HG03342 (cell line): ENCODE measurements at regions not wholly inside any gene's neighbourhood (a gene's known extent, or its start where the extent isn't known, plus 50 kb on each side); places are given as distances from the start of the nearest gene placed in this dataset.
"Not testable (repeated sequence)": the region's sequence is repeated elsewhere in the genome, so short reads cannot be mapped to it uniquely, and the experiment has no call there.

Experiments used
- ATAC-seq: cut with Tn5 transposase; IDR thresholded peaks from one replicate; pipeline ENCODE4 v1.9.1; 2021; ENCODE audit warnings: mild to moderate bottlenecking, moderate library complexity; ENCODE audit not compliant: unreplicated experiment

DNA sequence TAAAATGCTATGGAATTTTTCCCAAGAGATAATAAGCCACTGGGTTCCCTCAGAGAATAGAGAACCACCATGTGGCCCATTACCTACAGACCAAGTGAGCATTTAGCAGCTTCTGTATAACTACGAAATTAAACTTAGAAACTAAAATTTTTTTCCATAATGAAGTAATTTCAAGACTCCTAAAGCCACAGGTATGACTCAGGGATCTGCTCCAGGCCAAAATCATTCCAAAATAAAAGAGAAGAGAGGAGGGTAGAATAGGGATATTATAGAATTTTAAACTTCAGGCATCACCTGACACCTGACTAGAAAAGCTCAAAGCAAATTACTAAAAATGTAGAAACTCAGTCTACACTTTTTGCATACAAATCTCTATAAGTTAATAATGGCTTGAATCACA lies 108.9 kb upstream of the DST start:
- no peak for ATAC-seq

DNA sequence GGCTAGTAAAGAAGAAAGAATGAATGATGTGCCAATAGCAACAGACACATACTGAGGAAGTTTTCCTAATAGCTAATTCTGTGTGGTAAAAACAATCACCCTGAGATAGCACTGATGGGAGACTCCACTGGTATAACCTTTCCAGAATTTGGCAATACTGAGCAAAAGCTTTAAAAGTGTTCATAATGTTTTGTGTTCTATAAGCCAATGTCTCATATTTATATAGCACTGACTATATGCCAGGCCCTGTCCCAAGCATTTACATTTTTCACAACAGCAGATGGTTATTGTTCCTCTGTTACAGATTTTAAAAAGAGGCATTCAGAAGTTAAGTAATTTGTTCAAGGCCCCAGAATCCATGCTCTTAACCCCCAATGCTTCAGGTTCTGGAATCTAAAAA lies 108.0 kb upstream of the DST start:
- ATAC-seq, result no peak

DNA sequence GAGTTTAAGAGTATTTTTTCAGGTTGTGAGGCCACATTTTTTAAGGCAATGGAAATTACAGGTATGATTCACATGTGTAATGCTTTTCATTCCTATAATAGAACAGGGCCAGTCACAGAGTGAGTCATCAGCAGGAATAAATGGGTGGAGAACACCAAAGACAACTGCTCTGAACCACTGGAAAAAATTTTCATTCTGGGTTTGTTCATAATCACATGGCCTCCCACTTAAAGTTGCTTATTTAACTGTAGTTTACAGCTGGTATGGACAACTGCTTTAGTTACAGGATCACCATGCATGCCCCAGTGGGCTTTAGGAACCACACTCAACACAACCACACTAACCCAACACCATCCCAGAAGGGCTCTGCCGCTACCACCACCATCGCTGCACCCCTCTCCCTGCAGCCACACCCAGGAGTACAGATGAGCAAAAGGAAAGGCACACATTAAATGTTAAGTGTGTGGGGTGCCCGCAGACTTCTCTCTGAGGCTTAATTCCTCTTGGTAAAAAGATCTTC lies 107.0 kb upstream of the DST start:
- no peak for ATAC-seq

DNA sequence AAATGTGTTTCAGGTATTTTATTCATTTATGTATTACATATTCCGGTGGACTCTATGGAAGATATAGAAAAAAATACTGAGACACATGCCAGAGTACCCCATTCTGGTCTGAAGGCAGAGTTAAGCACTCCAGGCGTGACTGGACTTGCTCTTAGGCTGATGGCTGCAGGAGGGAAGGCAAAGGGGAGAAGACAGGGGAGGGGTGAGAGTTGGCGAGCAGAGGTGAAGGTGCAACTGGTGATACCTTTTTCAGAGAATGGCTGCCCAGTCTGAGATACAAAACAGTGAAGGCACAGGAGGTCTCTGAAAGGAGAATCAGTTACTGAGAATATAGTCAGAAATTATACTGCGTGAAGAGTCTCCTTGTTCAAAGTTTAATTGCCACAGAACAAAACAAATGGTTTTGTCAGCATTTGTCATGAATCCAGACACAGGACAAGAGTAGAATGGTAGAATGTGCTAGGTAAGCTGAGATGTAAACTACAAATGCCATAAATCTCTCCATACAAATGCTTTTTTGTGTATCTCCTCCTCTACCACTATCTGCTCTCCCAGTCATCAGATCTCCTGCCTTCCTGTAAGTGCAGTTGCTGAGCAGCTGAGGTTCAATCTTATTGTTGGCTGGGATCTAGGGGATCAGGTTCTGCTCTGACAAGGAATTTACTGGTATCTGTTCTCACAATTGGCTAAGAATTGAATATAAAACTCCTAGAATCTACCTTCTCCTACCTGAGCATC lies 104.2 kb upstream of the DST start:
- ATAC-seq, result no peak

DNA sequence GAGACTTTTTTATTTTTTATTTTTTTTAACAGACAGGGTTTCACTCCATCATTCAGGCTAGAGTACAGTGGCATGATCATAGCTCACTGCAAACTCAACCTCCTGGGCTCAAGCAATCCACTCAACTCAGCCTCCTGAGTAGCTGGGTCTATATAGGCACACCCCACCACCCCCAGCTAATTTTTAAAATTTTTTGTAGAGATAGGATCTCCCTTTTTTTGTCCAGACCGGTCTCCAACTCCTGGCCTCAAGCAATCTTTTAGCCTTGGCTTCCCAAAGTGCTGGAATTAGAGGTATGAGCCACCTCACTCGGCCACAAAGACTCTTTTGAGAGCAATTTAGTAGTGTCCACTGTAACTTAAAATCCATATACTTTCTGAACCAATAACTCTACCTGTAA lies 103.3 kb upstream of the DST start:
- no peak for ATAC-seq

DNA sequence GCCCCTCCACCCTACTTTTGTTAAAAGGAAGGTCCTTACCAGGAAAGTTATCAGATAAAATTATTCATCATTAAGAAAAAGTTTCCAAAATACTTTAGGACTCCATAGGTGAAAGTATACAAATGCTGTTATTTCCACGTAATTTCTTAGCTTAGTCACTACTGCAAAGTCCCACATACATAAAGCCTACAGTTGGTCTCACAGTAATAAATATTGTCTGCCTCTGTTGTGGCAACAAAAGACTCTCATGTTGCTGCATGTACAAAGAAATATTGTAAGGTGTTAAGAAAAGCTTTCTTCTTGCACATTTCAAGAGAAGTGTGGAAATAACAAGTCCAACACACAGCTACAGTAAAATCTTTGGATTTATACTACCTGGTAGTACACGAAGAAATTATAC lies 102.4 kb upstream of the DST start:
- ATAC-seq, result no peak

DNA sequence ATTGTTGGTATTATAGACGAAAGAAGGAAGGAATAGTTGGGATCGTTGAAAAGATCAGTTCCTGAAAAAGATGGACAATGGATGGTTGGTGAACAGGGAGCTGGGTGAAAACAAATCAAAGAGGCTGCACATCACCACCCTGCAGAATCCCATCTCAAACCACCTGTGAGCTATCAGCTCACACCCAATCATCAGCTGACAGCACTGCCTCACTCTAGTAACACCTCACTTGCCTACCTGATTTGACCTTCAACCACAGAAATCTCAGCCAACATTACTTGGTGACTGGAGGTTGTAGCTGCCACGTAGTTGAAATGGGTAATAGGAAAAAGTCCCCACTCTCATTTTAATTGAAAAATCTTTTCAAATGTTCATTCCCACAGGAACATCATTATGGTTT lies 101.8 kb upstream of the DST start:
- no peak for ATAC-seq

DNA sequence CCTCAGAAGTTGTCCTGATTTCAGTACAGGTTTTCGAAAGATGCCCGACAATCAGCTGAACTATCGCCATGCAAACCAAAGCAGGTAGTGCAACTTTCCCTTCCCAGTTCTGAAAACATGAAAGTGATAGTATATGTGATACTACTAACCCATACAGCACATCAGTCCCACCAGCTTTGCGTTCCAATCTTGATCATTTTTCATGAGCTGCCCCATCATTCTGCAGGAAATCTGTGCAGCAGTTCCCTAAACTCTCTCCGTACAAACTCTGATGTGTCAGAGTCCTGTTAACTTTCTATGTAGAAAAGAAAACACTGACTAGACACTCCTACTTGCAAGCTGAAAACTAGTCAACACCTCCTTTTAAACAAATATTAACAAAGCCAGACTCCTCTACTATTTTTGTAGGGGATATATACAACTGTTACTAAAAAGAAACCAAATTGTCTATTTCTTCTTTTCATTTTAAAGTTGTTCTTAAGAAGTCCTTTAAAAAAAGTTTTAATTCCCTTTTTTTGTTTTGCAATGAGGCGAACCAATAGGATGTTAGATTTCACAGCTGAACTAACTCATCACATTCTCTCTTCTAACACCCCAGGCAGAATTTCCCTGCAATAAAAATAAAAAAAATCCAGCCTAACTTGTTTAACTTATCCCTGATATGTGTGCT lies 99.6 kb upstream of the DST start:
- ATAC-seq, result peak; percentile 74

DNA sequence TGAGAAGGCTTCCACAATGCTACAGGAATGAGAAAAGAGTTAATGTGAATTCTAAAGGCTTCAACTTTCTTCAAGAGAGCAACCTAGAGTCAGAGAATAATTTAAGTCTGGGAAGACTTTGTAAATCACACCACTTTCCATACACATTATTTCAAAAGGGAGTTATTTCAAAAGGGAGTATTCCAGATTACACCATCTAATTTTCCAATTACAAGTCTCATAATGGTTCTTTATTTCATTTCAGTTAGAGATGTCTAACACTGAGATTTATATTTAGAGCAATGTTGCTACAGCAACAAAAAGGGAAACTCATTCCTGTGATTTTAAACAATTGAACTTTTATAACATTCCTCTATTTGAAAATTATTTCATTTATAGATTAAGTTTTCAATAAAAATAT lies 98.8 kb upstream of the DST start:
- no peak for ATAC-seq

DNA sequence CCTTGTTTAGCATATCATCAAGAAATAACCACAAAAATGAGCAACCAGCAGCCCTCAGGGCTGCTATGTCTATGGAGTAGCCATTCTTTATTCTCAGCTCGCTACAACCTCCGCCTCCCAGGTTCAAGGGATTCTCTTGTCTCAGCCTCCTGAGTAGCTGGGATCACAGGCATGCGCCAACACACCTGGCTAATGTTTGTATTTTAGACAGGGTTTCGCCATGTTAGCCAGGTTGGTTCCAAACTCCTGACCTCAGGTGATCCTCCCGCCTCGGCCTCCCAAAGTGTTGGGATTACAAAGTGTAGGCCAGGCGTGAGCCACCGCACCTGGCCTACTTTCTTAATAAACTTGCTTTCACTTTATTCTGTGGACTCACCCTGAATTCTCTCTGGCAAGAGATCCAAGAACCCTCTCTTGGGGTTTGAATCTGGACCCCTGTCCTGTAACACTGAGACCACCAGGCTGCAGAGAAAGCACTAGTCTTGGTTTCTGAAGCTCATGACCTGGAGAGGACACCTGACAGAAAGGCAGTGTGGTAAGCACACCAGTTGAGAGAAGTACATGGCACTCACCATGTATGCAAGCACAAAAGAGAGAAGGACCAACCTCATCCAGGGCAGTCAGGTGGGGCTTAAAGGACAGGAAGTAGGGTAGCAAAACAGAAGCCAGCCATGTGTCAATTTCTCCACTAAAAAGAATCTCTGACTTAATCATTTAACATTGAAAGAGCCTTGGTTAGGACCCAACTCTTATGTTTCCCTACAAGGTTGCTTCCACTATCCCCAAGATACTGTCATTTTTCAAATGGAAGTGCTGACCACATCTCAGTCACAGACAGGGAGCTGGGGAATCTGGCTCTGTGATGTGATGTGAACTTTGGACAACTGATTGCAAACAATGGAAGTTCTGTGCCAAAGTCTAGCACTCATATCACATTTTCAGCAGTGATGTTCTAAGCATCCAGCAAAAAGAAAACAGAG lies 97.4 kb upstream of the DST start:
- no peak for ATAC-seq

DNA sequence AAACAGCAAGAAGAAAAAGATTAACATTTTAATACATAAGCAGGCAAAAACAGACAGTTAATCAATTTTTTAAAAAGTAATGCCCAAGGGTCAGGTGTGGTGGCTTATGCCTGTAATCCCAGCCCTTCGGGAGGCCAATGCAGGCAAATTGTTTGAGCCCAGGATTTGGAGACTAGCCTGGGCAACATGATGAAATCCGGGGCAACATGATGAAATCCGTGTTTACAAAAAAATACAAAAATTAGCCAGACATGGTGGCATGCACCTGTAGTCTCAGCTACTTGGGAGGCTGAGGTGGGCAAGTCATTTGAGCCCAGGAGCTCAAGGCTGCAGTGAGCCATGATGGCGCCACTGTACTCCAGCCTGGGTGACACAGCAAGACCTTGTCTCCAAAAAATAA lies 94.1 kb upstream of the DST start:
- ATAC-seq, result no peak

DNA sequence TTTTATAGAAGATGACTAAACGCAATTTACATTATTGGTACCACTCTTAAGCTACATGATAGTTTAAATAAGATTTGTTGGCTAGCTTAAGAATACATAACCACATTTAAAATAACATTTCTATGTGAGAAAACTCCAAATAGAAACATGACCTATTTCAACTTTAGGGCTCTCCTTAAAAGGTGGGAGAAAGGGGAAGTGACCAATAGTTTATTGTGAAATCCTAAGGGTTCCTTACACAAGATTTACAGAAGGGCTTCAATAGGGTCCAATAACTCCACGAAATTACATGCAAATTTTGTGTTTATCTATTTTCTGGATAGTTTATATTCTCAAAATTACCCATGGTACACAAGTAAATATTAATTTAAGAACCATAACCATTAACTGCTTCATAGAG lies 91.6 kb upstream of the DST start:
- ATAC-seq, result no peak

DNA sequence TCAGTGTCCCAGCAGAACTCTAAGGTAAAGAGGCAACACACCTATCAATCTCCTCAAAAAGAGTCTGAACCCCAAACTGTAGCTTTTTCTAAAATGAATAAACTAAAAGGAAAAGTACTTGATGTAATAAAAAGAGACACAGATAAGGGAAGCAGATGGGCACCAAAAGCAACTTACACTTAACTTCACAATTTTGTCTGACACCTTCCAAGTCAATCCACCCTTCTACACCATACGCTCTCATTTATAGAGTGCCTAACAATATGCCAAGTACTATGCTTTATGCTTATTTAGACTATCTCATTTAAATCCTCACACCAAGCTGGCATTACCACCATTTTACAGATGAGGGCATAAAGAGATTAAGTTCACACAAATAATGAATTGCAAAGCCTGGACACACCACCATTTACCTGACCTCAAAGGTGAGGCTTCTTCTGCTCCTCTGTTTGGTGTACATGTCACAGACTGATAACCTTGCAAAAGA lies 90.6 kb upstream of the DST start:
- no peak for ATAC-seq

DNA sequence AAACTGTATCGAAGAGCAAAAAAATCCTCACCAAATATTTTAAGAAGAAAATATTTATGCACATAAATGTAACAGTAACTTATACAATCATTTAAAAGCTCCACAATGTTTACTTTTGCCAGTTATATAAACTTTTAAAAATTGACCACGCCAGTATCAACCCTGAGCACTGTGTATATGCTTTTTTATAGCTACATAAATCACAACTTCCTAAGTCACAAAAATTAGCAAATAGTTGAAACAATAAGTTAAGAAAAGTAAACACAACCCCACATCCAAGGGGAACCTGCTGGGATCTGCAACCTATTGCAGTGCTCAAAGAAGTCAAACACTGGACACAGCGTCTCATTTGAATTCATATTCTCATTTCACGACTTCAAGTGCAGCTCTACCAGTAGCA lies 89.8 kb upstream of the DST start:
- no peak for ATAC-seq

DNA sequence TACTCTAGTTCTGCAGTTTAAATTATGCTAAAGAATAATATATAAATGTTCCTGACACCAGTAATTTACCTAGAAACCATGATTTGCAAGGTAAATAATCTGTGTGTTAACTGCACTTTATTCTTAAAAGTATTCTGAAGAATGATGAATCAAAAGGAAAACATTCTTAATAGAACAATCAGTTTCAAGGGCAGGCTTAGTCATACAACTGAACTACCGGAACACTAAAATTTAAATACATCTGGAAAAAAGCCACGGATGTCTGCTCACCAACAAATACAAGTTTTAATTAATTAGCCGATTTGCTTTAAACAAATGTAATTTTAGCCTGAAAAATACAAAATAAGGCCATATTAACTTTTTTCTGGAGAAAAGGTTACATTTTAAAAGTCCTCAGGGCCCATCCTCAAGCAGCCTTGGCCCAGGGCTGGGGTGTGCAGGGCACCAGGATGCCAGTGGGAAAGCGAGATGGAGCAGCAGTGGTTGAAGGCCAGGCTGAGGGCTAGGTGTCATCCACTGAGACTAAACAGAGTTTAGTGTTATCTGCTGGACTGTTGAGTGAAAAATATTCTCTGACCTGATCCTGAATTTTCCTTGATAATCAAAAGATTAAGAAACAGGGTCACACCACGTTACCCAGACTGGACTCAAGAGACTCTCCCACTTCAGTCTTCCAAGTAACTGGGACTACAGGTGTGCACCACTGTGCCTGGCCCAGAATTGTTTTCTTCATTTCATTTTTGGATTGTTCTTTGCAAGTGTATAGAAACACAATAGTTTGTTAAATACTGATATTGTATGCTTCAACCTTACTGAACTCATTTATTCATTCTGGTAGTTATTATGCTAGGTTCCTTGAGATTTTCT lies 88.2 kb upstream of the DST start:
- no peak for ATAC-seq

DNA sequence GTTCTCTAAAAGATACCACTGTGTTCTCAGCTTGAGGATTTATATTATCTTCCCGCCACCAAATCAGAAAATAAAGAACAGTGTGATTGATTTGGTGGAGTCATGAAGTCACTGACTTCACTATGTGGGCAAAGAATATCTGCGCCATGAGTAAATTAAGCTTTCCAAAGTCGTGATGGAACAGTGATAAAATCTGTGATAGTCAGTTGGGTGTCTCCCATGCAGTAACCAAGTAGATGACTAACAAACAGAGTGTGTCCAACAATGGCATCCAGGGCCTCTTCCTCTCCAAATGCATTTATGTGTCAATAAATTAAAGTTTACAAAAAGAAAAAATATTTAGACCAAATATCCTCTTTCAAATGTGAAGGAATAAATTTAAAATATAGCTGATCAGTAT lies 87.0 kb upstream of the DST start:
- no peak for ATAC-seq

DNA sequence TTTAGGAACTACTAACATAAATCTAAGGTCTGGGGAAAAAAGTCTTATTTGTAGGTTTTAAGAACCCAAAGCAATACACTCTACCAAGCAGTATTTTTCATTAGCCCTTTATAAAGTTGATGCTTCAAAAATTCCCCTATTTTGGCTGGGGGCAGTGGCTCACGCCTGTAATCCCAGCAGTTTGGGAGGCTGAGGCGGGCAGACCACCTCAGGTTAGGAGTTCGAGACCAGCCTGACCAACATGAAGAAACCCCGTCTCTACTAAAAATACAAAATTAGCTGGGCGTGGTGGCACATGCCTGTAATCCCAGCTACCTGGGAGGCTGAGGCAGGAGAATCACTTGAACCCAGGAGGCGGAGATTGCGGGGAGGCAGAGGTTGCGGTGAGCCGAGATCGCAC lies 86.5 kb upstream of the DST start:
- not testable (repeated sequence) for ATAC-seq

DNA sequence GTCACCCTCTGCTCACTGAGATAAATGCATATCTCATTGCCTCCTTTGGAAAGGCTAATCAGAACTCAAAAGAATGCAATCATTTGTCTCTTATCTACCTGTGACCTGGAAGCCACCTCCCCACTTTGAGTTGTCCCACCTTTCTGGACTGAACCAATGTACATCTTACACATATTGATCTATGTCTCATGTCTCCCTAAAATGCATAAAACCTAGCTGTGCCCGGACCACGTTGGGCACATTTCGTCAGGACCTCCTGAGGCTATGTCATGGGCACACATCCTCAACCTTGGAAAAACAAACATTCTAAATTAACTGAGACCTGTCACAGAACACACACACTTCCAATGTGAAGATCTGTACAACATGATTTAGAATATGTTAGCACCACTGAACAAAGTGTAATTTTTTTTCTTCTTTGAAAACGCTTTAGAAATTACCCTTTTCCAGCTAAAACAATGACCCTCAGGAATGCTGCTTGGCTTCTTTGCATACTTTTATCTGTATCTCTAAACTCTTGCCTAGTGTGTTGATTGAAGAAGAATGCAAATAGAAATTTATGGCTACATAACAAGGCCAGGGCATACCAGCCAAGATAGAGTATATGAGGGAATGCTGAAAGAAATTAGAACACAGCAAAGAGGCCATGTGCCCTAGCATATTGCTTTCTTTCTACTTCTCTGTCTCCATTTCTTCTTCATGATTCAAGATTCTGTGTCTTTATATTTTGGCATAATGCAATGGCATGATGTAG lies 84.6 kb upstream of the DST start:
- no peak for ATAC-seq

DNA sequence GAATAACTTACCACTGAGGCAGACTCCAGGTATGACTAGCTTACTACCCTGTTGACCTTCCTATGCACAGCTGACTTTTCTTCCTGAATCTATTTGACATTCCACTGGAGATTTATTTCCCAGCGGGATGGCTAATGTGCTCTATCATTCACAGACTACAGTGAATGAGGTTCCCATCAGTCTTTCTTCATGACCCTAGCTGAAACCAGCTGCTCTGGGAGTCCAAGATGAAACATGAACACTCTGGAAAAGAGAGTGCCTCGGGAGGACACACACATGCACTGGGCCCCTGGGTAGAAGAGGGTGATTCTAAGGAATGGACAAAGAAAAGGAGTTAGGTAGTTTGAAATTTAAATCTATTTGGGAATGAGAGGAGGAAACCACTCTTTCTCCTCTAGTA lies 82.6 kb upstream of the DST start:
- no peak for ATAC-seq

DNA sequence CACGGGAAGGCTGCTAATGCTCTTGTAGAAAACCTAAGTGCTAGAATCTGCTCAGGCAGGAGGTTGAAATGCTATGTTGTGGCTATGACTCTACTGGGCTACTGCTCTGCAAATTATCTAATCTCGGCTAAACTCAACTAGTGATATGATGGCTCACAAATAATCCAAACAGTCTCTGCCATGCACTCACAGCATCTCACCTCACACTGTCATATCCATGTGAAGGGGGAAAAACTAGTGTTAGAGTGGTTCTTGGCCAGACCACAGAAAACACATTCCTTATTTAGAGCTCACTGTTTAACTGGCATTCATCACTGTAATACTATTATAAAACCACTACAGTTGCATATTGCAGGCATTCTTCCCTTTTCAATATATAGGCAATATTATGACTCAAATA lies 81.8 kb upstream of the DST start:
- ATAC-seq, result no peak
